Spleen (tissue), 11 donors: ENCODE measurements at regions not wholly inside any gene's neighbourhood (a gene's known extent, or its start where the extent isn't known, plus 50 kb on each side); places are given as distances from the start of the nearest gene placed in this dataset.
"Not testable (repeated sequence)": the region's sequence is repeated elsewhere in the genome, so short reads cannot be mapped to it uniquely, and the experiment has no call there.

Experiments used
- DNase-seq: peaks from one replicate; pipeline ENCODE4 v3.0.0-alpha.2; 2020
- H3K27ac ChIP-seq, 8 donors: fragments of 200-600 bp; sonication (generic) in 7 of 8; 1 replicate in 4 of 8; 2 replicates in 4 of 8; pipeline versions ENCODE4 v1.5.0 to v1.8.0; 2016 to 2021; ENCODE audit warnings: inconsistent platforms in 4 of 8, mild to moderate bottlenecking in 4 of 8, moderate library complexity in 1 of 8
- H3K27me3 ChIP-seq, 7 donors: fragments of 200-600 bp; sonication (generic) in 6 of 7; replicated peaks in 1 of 7; 1 replicate in 4 of 7; 2 replicates in 3 of 7; pipeline versions ENCODE4 v1.5.0 to v1.8.0; 2016 to 2021; ENCODE audit warnings: inconsistent platforms in 3 of 7, mild to moderate bottlenecking in 1 of 7
- H3K36me3 ChIP-seq, 6 donors: fragments of 200-600 bp; sonication (generic) in 5 of 6; 1 replicate in 4 of 6; 2 replicates in 2 of 6; pipeline versions ENCODE4 v1.5.0 to v1.8.0; 2016 to 2021; ENCODE audit warnings: inconsistent platforms in 2 of 6
- H3K4me1 ChIP-seq, 6 donors: fragments of 200-600 bp; sonication (generic) in 5 of 6; 1 replicate in 3 of 6; 2 replicates in 3 of 6; pipeline versions ENCODE4 v1.5.0 to v1.8.0; 2016 to 2021; ENCODE audit warnings: inconsistent platforms in 3 of 6
- H3K4me3 ChIP-seq, 8 donors: fragments of 200-600 bp; sonication (generic) in 7 of 8; 1 replicate in 4 of 8; 2 replicates in 4 of 8; pipeline versions ENCODE4 v1.5.0 to v1.8.0; 2016 to 2021; ENCODE audit warnings: inconsistent platforms in 4 of 8, mild to moderate bottlenecking in 4 of 8, moderate library complexity in 2 of 8
- H3K9me3 ChIP-seq, 8 donors: fragments of 200-600 bp; sonication (generic) in 7 of 8; 1 replicate in 4 of 8; 2 replicates in 4 of 8; pipeline versions ENCODE4 v1.5.0 to v1.8.0; 2016 to 2021; ENCODE audit warnings: inconsistent platforms in 4 of 8
- CTCF ChIP-seq, 11 experiments: fragments of 200-600 bp in 7 of 11; fragments of 450-650 bp in 4 of 11; sonication (generic) in 4 of 11; IDR thresholded peaks in 8 of 11; conservative IDR thresholded peaks in 3 of 11; 1 replicate in 7 of 11; 2 replicates in 4 of 11; pipeline versions ENCODE4 v1.4.0 to v1.8.0; 2016 to 2021; ENCODE audit warnings: antibody characterized with exemption in 11 of 11, inconsistent platforms in 4 of 11, mild to moderate bottlenecking in 1 of 11
- POLR2A ChIP-seq, 3 donors: fragments of 450-650 bp; IDR thresholded peaks; one replicate each; pipeline ENCODE4 v1.5.1; 2017; ENCODE audit warnings: antibody characterized with exemption in 3 of 3, mild to moderate bottlenecking in 1 of 3
- POLR2AphosphoS5 ChIP-seq, 3 donors: sonication (generic); formaldehyde crosslinking; IDR thresholded peaks; one replicate each; pipeline ENCODE4 v1.5.1; 2017; ENCODE audit warnings: antibody characterized with exemption in 3 of 3
- WGBS, 5 donors: extraction: QIAGEN DNeasy Blood & Tissue Kit in 3 of 5; methylation state at CpG; one replicate each; pipeline versions ENCODE4 v1.1.5 to v1.1.7; 2013 to 2018; 5-methylcytosine and 5-hydroxymethylcytosine counted together
- intact Hi-C: fragments of 100-400 bp; cut with DNase I; formaldehyde crosslinking; loops from one replicate; pipeline ENCODE4 v1.15.0; 2023; ENCODE audit warnings: low total_unique reads
- donor health status: healthy with polysubstance abuse.
- donor health status: DM: no; HTN: no; CAD: no; lungs with moderate emphysema.
- donor health status: DM: no; HTN: no; CAD: no.
- donor health status: Bipolar disorder and iron deficiency.
- donor health status: healthy.
- donor health status: DM: no; HTN: no; CAD: no.
- donor health status: DM: yes; HTN: yes; CAD: no.

- TF ChIP-seq CTCF (IDR thresholded peaks at IDR 0.05 in 8 of 11, conservative IDR thresholded peaks at IDR 0.05 in 3 of 11) (no peak), POLR2AphosphoS5 (IDR thresholded peaks at IDR 0.05) (no peak), POLR2A (IDR thresholded peaks at IDR 0.05) (no peak)
- no peaks in the 10 kb centered on the region for H3K27me3 ChIP-seq
- peaks cover 0 to 9% (median 3%) of the 10 kb centered on the region in 8 donors for H3K9me3 ChIP-seq
- no peak overlapping the region for H3K4me3 ChIP-seq
- intact Hi-C loops = no loop called here
- no peak overlapping the region for H3K27ac ChIP-seq
- H3K36me3 ChIP-seq = no peaks in the 10 kb centered on the region
- 74 to 87% (median 81%) methylated on average over 2 of the region's 2 CpGs for WGBS, 5 donors
- H3K4me1 ChIP-seq = no peaks in the 10 kb centered on the region
- no peak for DNase-seq
These were observed 1076.3 kb upstream of the EPHA6 start for GRCh38 chr3:95738045-95738444.

GRCh38 chr3:95744896-95745295, 1069.5 kb upstream of the EPHA6 start:
- peaks cover 0 to 19% (median 3%) of the 10 kb centered on the region in 8 donors for H3K9me3 ChIP-seq
- H3K4me1 ChIP-seq, H3K4me3 ChIP-seq, H3K36me3 ChIP-seq, H3K27me3 ChIP-seq, intact Hi-C loops, H3K27ac ChIP-seq, DNase-seq: not testable (repeated sequence)
- WGBS, 5 donors = 88 to 97% (median 92%) methylated on average over 10 to 27 of the region's 27 CpGs

- no peak overlapping the region for H3K4me3 ChIP-seq
- H3K36me3 ChIP-seq = no peaks in the 10 kb centered on the region
- TF ChIP-seq POLR2AphosphoS5 (IDR thresholded peaks at IDR 0.05) (no peak), POLR2A (IDR thresholded peaks at IDR 0.05) (no peak), CTCF (IDR thresholded peaks at IDR 0.05 in 8 of 11, conservative IDR thresholded peaks at IDR 0.05 in 3 of 11) (no peak)
- WGBS, 5 donors = 54 to 73% (median 63%) methylated on average over 3 of the region's 3 CpGs
- H3K4me1 ChIP-seq = no peaks in the 10 kb centered on the region
- no peak overlapping the region for H3K27ac ChIP-seq
- H3K27me3 ChIP-seq = no peaks in the 10 kb centered on the region
- H3K9me3 ChIP-seq = peaks cover 0 to 11% (median 0%) of the 10 kb centered on the region in 8 donors
- intact Hi-C loops = no loop called here
- DNase-seq = no peak
These were observed 1064.3 kb upstream of the EPHA6 start for GRCh38 chr3:95750097-95750496.

- no peak for TF ChIP-seq POLR2AphosphoS5 (IDR thresholded peaks at IDR 0.05)
- TF ChIP-seq CTCF (IDR thresholded peaks at IDR 0.05 in 8 of 11, conservative IDR thresholded peaks at IDR 0.05 in 3 of 11) = no peak
- TF ChIP-seq POLR2A (IDR thresholded peaks at IDR 0.05) = no peak
- Histone ChIP-seq H3K9me3 (peaks cover 0 to 9% (median 0%) of the 10 kb centered on the region in 8 donors), H3K27me3 (no peaks in the 10 kb centered on the region), H3K4me3 (no peak overlapping the region), H3K27ac (no peak overlapping the region), H3K4me1 (no peaks in the 10 kb centered on the region), H3K36me3 (no peaks in the 10 kb centered on the region)
- intact Hi-C loops = no loop called here
- DNase-seq = no peak
- 60 to 70% (median 63%) methylated on average over 3 of the region's 3 CpGs for WGBS, 5 donors
These were observed 1062.9 kb upstream of the EPHA6 start for GRCh38 chr3:95751509-95751908.

- WGBS, 5 donors = 79 to 91% (median 87%) methylated on average over 2 of the region's 2 CpGs
- intact Hi-C loops = no loop called here
- Histone ChIP-seq H3K9me3 (peaks cover 0 to 9% (median 0%) of the 10 kb centered on the region in 8 donors), H3K27me3 (no peaks in the 10 kb centered on the region), H3K27ac (no peak overlapping the region), H3K36me3 (no peaks in the 10 kb centered on the region), H3K4me3 (no peak overlapping the region), H3K4me1 (no peaks in the 10 kb centered on the region)
- DNase-seq = no peak
- TF ChIP-seq POLR2A (IDR thresholded peaks at IDR 0.05) (no peak), CTCF (IDR thresholded peaks at IDR 0.05 in 8 of 11, conservative IDR thresholded peaks at IDR 0.05 in 3 of 11) (no peak), POLR2AphosphoS5 (IDR thresholded peaks at IDR 0.05) (no peak)
These were observed 1062.2 kb upstream of the EPHA6 start for GRCh38 chr3:95752199-95752598.
